BJ (cell line): ENCODE measurements at regions not wholly inside any gene's neighbourhood (a gene's known extent, or its start where the extent isn't known, plus 50 kb on each side); places are given as distances from the start of the nearest gene placed in this dataset.

Experiments used
- CTCF ChIA-PET: fragments of 350-600 bp; formaldehyde crosslinking; extraction: SDS; loops from one replicate; lab custom pipeline; 2021; ENCODE audit warnings: antibody characterized with exemption, inconsistent platforms; lab: Yijun Ruan, JAX
- POLR2A ChIA-PET: fragments of 300-600 bp; sonication (Branson Sonifier 250); formaldehyde crosslinking; extraction: SDS; loops from one replicate; lab custom pipeline; 2021; ENCODE audit warnings: antibody characterized with exemption; lab: Charles Lee
- DNase-seq: peaks from one replicate; pipeline ENCODE4 v3.0.0-alpha.2; 2011; ENCODE audit warnings: low read depth
- H3K27me3 ChIP-seq: 2 replicates; pipeline ENCODE4 v1.6.0; 2011; ENCODE audit warnings: low read length; ENCODE audit not compliant: control insufficient read depth, insufficient read depth
- H3K36me3 ChIP-seq: 2 replicates; pipeline ENCODE4 v1.5.1; 2011; ENCODE audit warnings: low read length; ENCODE audit not compliant: control insufficient read depth, insufficient read depth
- H3K4me3 ChIP-seq: 2 replicates; pipeline ENCODE4 v1.5.1; 2011; ENCODE audit warnings: low read depth, mild to moderate bottlenecking, control low read depth, low read length
- TF ChIP-seq, protein P1 (sequence below): IDR thresholded peaks from 2 replicates; pipeline ENCODE4 v1.5.1; 2011; ENCODE audit warnings: low read depth, mild to moderate bottlenecking, control low read depth, inconsistent platforms, low read length, moderate library complexity; ENCODE audit not compliant: insufficient read depth

DNA sequence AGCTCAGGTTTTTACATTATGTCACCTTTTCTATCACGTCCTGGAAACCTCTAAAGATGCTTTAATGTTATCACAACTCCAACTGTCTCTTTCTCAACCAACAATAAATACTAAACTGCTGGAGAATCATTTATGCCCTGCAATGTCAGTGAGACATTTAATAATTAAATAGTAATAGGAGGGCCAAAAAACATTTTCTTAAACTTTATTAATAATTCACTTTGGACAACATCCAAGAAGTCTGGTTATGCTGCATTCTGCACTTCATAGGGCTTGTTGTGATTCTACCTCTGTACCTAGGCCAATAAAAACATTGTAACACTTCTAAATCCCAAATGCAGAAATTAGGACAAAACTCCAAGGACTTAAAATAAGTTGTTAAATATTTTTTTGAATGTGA, 420.4 kb upstream of the LRRTM1 start:
- CTCF ChIA-PET, result no interaction called here
- TF ChIP-seq, protein P1, sequence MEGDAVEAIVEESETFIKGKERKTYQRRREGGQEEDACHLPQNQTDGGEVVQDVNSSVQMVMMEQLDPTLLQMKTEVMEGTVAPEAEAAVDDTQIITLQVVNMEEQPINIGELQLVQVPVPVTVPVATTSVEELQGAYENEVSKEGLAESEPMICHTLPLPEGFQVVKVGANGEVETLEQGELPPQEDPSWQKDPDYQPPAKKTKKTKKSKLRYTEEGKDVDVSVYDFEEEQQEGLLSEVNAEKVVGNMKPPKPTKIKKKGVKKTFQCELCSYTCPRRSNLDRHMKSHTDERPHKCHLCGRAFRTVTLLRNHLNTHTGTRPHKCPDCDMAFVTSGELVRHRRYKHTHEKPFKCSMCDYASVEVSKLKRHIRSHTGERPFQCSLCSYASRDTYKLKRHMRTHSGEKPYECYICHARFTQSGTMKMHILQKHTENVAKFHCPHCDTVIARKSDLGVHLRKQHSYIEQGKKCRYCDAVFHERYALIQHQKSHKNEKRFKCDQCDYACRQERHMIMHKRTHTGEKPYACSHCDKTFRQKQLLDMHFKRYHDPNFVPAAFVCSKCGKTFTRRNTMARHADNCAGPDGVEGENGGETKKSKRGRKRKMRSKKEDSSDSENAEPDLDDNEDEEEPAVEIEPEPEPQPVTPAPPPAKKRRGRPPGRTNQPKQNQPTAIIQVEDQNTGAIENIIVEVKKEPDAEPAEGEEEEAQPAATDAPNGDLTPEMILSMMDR, result no peak
- POLR2A ChIA-PET, result no interaction called here
- DNase-seq, result no peak
- Histone ChIP-seq H3K27me3 (no peaks in the 10 kb centered on the region), H3K36me3 (no peaks in the 10 kb centered on the region), H3K4me3 (no peak overlapping the region)

DNA sequence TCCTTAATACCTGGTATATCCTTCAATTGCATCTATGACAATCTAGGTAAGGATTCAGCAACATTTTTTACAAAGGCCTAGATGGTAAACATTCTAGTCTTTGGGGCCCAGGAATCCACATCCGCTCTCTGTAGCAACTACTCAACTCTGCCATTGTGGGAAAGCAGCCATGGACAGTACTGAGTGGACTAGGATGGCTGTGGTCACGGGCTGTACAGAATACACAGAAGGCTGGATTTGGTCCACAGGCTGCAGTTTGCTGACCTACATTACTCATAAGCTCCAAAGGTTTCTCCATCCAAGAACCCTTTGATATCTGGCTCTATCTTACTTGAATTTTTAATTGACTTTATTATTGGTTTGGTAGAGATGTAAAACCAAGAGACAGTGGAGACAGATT, 418.3 kb upstream of the LRRTM1 start:
- TF ChIP-seq, protein P1, result no peak
- DNase-seq, result no peak
- Histone ChIP-seq H3K4me3 (no peak overlapping the region), H3K36me3 (no peaks in the 10 kb centered on the region), H3K27me3 (no peaks in the 10 kb centered on the region)
- ChIA-PET CTCF (no interaction called here), POLR2A (no interaction called here)

DNA sequence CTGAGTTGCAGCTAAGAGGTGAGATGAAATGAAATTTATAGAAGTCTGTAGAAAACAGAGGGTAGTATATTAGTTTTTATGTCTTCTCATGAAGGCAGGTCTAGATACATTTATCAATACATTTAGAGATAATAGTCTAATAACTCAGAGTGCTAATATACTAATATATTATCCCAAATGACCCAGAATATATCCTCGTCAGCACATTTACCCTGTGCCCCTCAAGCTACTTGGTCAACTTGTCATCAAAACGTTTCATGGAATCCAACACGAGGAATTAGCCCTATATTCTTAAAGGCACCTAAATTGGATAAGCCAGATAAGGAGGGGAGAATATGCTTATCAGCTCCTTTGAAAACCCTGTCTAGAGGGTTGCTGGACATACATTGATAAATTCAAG, 415.1 kb upstream of the LRRTM1 start:
- no peak overlapping the region for H3K4me3 ChIP-seq
- H3K27me3 ChIP-seq, result no peaks in the 10 kb centered on the region
- H3K36me3 ChIP-seq, result no peaks in the 10 kb centered on the region
- CTCF ChIA-PET, result interaction anchor here (0.5 kb wide), 1 partner anchor 30 kb away, joined by 3 read pairs; no protein-coding TSS in a partner anchor
- TF ChIP-seq, protein P1, result no peak
- DNase-seq, result no peak
- POLR2A ChIA-PET, result no interaction called here

DNA sequence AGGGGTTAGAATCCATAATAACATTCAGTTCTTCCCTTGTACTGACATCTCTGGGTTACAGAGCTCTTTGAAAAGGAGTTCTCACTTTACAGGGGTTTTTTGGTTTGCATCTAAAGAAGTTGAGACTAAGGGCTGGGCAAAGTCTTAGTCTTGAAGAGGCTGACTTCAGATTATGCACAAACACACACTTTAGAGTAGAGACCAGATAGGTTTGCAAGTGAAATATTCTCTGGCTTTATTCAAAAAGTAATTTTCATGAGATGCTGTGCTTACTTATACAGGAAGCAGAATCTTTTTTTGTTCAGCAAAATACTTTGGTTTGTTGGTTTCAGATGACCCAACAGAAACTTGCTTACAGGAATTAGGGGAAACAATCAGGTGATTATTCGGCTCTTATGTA, 410.9 kb upstream of the LRRTM1 start:
- no peaks in the 10 kb centered on the region for H3K27me3 ChIP-seq
- no peak overlapping the region for H3K4me3 ChIP-seq
- TF ChIP-seq, protein P1, result no peak
- ChIA-PET CTCF (no interaction called here), POLR2A (no interaction called here)
- no peaks in the 10 kb centered on the region for H3K36me3 ChIP-seq
- DNase-seq, result no peak

DNA sequence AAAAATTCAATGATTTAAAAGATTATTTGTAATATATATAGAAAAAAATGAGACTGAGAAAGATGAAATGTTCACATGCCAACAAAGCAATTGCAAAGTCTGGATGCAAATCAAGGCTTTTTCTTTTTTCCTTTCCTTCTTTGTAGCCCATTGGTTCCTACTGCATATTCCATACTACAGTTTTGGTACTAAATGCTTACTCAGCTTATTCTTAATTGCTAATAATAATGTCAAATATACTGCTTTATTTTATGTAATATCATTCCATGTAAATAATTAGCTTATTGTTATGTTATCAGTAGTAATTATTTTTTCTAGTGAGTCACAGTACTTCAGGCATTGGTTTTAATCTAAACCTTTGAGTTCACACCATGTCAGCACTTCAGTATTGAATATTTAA, 407.4 kb upstream of the LRRTM1 start:
- CTCF ChIA-PET, result no interaction called here
- no peak for DNase-seq
- POLR2A ChIA-PET, result no interaction called here
- Histone ChIP-seq H3K4me3 (no peak overlapping the region), H3K36me3 (no peaks in the 10 kb centered on the region), H3K27me3 (no peaks in the 10 kb centered on the region)
- TF ChIP-seq, protein P1, result no peak
